22Rv1 (cell line): ENCODE measurements at regions not wholly inside any gene's neighbourhood (a gene's known extent, or its start where the extent isn't known, plus 50 kb on each side); places are given as distances from the start of the nearest gene placed in this dataset.

Experiments used
- CTCF ChIP-seq: fragments of 450-650 bp; IDR thresholded peaks from 2 replicates; pipeline ENCODE4 v1.5.1; 2017; ENCODE audit warnings: mild to moderate bottlenecking
- ZFX ChIP-seq: fragments of 450-650 bp; IDR thresholded peaks from 2 replicates; pipeline ENCODE4 v1.6.1; 2017; ENCODE audit warnings: antibody characterized with exemption, borderline replicate concordance

GRCh38 chr1:184896000-184896399, 78.3 kb downstream of the NIBAN1 start:
- no peak for TF ChIP-seq CTCF
- no peak for TF ChIP-seq ZFX
